Brain microvascular endothelial cell (primary cell): ENCODE measurements at regions not wholly inside any gene's neighbourhood (a gene's known extent, or its start where the extent isn't known, plus 50 kb on each side); places are given as distances from the start of the nearest gene placed in this dataset.

Source experiments
- DNase-seq: peaks from one replicate; pipeline ENCODE4 v3.0.0-alpha.2; 2020
- H3K27ac ChIP-seq: fragments of 250-450 bp; sonication (Bioruptor Pico); 2 replicates; pipeline ENCODE4 v1.5.1; 2020; ENCODE audit warnings: mild to moderate bottlenecking, moderate library complexity
- H3K27me3 ChIP-seq: fragments of 250-450 bp; sonication (Bioruptor Pico); replicated peaks from 2 replicates; pipeline ENCODE4 v1.5.1; 2020; ENCODE audit warnings: mild to moderate bottlenecking
- H3K36me3 ChIP-seq: fragments of 250-450 bp; sonication (Bioruptor Pico); replicated peaks from 2 replicates; pipeline ENCODE4 v1.5.1; 2020; ENCODE audit warnings: mild to moderate bottlenecking
- H3K4me3 ChIP-seq: 2 replicates; pipeline ENCODE4 v1.5.1; 2011; ENCODE audit warnings: low read depth, mild to moderate bottlenecking, control low read depth, low read length, moderate library complexity
- in situ Hi-C: cut with HindIII; loops from 2 replicates; pipeline ENCODE4 v1.10.0; 2017; ENCODE audit warnings: low sequenced_read_pairs, low pct_ligation_motif_present
- TF ChIP-seq, protein P1 (sequence below): IDR thresholded peaks from 2 replicates; pipeline ENCODE4 v1.5.1; 2011; ENCODE audit warnings: low read depth, mild to moderate bottlenecking, moderate library complexity, low read length, control low read depth, inconsistent platforms; ENCODE audit errors: missing control alignments

DNA sequence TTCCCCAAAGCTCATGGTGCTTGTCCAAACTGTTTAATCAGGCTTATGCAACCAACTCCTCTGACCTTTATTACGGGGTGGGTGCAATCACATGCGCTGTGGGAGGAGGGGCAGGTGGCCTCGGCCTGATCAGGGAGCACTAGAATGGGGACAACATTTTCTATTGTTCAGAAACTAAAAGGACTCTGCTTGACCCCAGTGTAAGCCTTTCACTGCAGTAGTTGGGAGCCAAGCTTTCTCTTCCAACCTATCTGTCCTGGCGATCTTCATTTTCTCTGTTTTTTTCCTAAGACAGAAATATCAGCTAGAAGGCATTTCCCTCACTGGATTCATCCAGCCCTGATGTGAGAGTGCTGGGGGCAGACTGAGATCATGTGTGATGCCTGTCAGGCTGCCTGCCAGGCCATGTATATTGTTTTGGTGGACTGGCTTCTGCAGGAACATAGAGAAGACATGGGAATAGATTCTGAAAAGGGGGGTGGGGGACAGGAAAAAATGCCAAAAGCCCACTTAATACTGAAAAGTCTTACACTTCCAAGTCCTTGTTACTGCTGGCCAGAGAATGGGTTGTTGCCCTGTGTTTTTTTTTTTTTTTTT is 627.0 kb upstream of the TBL1XR1 start:
- TF ChIP-seq, protein P1, sequence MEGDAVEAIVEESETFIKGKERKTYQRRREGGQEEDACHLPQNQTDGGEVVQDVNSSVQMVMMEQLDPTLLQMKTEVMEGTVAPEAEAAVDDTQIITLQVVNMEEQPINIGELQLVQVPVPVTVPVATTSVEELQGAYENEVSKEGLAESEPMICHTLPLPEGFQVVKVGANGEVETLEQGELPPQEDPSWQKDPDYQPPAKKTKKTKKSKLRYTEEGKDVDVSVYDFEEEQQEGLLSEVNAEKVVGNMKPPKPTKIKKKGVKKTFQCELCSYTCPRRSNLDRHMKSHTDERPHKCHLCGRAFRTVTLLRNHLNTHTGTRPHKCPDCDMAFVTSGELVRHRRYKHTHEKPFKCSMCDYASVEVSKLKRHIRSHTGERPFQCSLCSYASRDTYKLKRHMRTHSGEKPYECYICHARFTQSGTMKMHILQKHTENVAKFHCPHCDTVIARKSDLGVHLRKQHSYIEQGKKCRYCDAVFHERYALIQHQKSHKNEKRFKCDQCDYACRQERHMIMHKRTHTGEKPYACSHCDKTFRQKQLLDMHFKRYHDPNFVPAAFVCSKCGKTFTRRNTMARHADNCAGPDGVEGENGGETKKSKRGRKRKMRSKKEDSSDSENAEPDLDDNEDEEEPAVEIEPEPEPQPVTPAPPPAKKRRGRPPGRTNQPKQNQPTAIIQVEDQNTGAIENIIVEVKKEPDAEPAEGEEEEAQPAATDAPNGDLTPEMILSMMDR = no peak
- H3K27ac ChIP-seq = no peak overlapping the region
- in situ Hi-C loops = no loop called here
- H3K4me3 ChIP-seq = no peak overlapping the region
- DNase-seq = no peak
- H3K36me3 ChIP-seq = no peaks in the 10 kb centered on the region
- no peaks in the 10 kb centered on the region for H3K27me3 ChIP-seq

DNA sequence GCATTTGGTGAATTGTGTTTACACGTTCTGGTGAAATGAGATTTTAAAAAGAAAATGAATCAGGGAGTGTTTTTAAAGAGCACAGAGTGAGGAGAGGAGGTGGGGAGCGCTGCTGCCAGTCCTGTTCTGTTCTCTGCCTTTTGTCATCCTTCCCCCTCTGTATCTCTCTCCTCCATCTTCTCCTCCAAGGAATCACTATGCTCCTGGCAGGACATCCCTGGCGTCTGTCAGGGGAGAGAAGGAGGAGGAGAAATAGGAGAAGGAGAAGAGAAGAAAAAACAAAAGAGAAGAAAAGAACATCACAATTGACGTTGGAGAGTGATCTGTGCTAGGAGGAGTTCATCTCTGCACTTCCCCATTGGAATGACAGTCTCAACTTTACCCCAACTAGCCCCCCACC is 627.6 kb upstream of the TBL1XR1 start:
- no peak for DNase-seq
- Histone ChIP-seq H3K27ac (no peak overlapping the region), H3K36me3 (no peaks in the 10 kb centered on the region), H3K4me3 (no peak overlapping the region), H3K27me3 (no peaks in the 10 kb centered on the region)
- TF ChIP-seq, protein P1 = no peak
- in situ Hi-C loops = no loop called here

DNA sequence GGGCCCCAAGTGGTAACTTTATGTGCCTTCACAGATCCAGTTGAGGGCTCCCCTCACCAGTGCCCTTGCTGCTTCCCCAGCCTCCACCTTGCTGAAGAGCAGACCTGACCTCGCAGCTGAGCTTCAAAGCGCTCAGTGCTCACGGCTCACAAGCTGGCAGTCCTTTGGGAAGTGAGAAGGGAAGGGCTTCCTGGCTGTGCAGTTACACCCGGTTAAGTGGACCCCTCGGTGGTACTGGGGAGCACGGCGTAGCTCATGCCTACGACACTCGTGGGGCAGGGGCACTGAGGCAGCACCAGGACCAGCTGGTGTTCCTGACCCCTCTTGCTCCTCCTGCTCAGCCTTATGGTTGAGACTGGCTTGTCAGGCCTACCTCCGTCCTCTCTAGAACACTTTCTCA is 629.0 kb upstream of the TBL1XR1 start:
- TF ChIP-seq, protein P1 = no peak
- H3K27ac ChIP-seq = no peak overlapping the region
- in situ Hi-C loops = no loop called here
- no peak for DNase-seq
- H3K27me3 ChIP-seq = no peaks in the 10 kb centered on the region
- H3K4me3 ChIP-seq = no peak overlapping the region
- H3K36me3 ChIP-seq = no peaks in the 10 kb centered on the region

DNA sequence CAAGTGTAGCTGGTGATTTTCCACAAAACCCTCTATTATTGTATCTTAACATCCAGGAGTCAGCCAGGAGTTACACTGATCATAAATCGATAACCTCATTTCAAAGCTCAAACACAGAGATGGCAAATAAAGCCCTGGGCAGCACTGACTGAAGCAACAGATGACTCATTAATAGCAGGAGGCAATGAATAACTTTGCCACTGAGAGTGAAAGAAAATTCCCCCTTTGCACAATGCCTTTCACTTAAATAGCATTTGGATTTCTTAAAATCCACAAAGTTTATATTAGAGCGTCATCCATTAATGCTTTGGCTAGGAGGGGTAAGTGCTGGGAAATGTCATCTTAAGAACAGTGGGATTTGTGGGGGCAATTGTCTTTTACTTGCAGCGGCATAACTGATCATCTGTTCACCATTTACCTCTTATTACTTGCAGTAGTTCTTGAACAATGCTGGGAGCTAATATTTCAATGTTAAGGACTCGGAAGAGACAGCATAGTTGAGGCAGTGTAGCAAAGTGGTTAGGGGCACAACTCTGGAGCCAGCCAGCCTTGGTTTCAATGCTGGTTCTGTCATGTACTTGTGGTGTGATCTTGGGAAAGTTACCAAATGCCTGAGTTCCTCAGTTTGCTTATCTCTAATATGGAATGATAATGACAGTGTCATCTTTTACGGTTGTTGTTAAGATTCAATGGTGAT is 630.4 kb upstream of the TBL1XR1 start:
- TF ChIP-seq, protein P1 = no peak
- Histone ChIP-seq H3K27ac (peak overlapping the region; percentile 57), H3K27me3 (no peaks in the 10 kb centered on the region), H3K36me3 (no peaks in the 10 kb centered on the region), H3K4me3 (no peak overlapping the region)
- in situ Hi-C loops = no loop called here
- DNase-seq = peak; percentile 73

DNA sequence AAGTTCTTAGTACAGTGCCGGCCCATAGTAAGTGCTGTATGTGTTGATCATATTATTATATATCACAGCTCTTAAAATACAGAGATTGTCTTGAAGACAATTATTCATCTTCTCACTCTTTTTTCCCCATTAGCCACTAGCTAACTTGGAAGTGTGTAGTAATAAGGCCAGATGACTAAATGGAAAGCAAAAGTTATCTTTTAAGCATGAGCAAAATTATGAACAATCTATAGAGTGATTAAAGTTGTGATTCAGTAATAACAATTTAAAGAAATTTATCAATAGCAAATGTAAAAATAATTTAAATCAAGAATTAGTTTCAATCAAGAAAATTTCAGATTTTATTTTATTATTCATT is 630.9 kb upstream of the TBL1XR1 start:
- Histone ChIP-seq H3K27me3 (no peaks in the 10 kb centered on the region), H3K27ac (peak overlapping the region; percentile 57), H3K4me3 (no peak overlapping the region), H3K36me3 (no peaks in the 10 kb centered on the region)
- DNase-seq = no peak
- in situ Hi-C loops = no loop called here
- TF ChIP-seq, protein P1 = no peak

DNA sequence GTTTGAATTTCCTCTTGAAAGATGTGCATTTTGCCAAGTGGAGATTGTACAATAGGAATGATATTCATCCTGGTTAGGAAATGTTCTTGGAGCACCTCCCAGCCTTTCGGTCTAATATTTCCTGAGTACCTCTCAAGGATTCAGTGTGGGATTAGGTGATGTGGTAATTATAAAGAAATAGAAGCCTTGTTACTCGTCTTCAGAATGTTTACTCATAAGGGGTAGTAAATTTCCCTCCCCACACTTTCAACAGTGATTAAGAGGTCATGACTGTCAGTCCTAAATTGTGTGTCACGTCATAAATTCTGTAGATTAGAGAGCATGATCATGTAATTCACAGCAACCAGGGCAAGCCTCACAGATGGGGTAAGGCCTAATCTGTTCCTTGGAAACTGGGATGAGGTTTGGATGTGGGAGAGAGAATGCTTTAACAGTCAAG is 633.1 kb upstream of the TBL1XR1 start:
- in situ Hi-C loops = no loop called here

More for the DNA sequence above, 633.1 kb upstream of the TBL1XR1 start:
- Histone ChIP-seq H3K27ac (no peak overlapping the region), H3K36me3 (no peaks in the 10 kb centered on the region), H3K27me3 (no peaks in the 10 kb centered on the region), H3K4me3 (no peak overlapping the region)
- DNase-seq = no peak
- TF ChIP-seq, protein P1 = no peak
